Skin of body (tissue), 1 donor: ENCODE measurements at regions not wholly inside any gene's neighbourhood (a gene's known extent, or its start where the extent isn't known, plus 50 kb on each side); places are given as distances from the start of the nearest gene placed in this dataset.
"Not testable (repeated sequence)": the region's sequence is repeated elsewhere in the genome, so short reads cannot be mapped to it uniquely, and the experiment has no call there.

Experiments used
- DNase-seq: peaks from one replicate; lab custom pipeline; 2025; lab: John Stamatoyannopoulos, UW

GRCh38 chr12:92987362-92987761, 58.3 kb upstream of the EEA1 start:
- DNase-seq = peak; percentile 86

GRCh38 chr12:92987846-92988621, 58.9 kb upstream of the EEA1 start:
- no peak for DNase-seq

DNA sequence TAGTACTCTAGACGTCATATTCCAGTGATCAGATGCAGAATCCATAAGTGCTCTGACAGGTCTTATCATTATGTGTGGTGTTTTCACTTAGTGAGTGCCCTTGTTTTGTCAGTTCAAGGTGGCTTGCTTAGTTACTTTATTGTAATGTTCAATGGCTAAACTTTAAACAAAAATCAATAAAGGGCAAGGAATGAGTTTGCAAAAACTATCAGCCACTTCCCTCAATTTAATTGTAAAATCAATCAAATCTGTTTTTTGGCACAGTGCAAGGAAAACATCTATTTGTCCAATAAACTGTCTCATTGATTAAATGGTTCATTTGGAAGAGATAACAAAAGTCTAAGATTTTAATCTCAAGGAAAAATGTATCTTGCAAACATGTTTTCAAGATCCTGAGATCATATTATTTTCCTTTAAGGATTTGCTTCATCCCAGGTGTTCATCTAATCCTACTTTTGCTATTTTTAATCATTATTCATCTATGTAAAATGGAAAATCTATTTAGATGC, 59.6 kb upstream of the EEA1 start:
- no peak for DNase-seq

GRCh38 chr12:92989715-92990484, 60.8 kb upstream of the EEA1 start:
- no peak for DNase-seq

DNA sequence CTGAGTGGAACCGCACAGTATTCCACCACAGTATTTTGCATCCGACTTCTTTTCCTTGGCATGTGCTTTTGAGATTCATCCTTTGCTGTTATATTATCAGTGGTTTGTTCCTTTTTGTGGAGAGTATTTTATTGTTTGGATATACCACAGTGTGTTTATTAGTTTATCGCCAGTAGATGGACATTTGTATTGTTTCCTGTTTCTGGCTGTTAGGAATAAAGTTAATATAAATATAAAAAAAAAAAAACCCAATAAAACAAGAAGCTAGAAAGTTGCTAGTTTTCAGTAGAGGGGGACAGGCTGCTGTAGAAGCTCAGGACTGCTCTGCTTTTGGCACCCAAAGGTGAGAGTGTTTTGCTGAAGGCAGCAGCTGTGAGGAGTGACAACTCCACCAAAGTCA, 62.0 kb upstream of the EEA1 start:
- DNase-seq = no peak

DNA sequence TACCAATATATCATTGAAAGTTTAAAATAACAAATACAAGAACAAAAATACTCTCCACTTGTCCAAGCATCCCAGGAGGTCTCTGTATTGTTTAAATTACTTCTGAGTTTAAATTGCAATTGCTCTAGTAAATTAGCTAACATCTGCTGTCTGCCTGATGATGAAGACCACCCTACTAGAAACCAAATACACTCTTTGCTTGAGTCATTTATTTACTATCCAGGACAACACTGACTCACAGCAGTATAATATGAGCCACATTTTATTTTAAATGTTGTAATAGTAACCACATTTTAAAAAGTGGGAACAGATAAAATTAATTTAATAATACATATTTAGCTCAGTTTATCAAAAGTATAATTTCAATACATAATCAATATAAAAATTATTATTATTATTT, 62.9 kb upstream of the EEA1 start:
- peak; percentile 39 for DNase-seq

GRCh38 chr12:92993259-92993658, 64.2 kb upstream of the EEA1 start:
- DNase-seq = no peak

- DNase-seq = no peak
These were observed 66.3 kb upstream of the EEA1 start for GRCh38 chr12:92995258-92995903.

GRCh38 chr12:93000026-93000425, 70.9 kb upstream of the EEA1 start:
- DNase-seq = no peak

DNA sequence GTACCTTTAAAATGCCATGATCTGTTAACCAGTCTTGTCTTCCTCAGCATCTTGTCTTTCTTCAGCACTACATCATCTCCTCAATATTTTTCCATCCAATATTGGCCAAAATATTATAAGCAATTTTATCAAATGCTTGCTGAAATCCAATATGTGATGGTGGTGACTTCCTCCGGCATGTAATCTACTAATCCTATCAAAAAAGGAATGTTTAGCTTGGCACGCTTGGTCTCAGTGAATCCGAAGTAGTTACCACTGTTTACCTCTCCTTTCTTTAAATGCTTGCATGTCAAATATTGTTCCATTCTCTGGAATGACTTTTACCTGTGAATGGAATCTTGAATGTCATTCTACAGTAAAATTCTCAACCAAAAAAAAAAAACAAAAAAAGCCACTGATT, 72.3 kb upstream of the EEA1 start:
- no peak for DNase-seq

DNA sequence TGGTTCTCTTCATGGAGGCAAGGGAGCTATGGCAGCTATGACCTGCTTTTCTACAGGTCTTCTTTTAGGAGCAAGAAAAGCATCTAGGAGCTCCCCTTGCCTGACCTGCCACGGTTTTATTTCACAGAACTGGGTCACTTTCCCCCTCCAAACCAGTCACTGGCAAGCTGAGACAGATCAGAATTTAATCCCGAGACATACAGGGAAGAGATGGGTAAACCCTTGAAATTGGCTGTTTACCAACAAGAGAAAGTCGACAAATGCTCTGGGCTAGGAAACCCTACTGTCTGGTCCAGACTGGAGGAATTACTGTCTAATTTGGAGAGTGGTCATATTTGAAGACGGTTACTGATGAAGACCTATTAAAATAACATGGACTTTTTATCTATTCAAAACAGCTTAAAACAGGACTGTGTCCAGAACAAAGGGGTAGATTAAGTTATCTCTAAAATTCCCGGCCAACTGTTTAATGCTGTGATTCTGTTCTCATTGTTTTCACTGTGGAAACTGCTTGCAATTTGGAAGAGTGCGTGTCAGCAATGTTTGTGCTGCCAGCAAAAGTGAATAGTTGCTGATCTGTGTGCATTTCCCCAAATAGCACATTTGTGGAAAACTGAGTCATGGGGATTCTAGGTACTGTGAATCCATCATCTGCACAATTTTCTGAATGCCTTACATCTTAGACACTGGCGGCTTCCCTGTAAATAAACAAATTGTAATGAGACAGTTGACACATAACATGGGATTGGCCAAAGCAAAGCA, 73.4 kb upstream of the EEA1 start:
- DNase-seq = peak; percentile 67

DNA sequence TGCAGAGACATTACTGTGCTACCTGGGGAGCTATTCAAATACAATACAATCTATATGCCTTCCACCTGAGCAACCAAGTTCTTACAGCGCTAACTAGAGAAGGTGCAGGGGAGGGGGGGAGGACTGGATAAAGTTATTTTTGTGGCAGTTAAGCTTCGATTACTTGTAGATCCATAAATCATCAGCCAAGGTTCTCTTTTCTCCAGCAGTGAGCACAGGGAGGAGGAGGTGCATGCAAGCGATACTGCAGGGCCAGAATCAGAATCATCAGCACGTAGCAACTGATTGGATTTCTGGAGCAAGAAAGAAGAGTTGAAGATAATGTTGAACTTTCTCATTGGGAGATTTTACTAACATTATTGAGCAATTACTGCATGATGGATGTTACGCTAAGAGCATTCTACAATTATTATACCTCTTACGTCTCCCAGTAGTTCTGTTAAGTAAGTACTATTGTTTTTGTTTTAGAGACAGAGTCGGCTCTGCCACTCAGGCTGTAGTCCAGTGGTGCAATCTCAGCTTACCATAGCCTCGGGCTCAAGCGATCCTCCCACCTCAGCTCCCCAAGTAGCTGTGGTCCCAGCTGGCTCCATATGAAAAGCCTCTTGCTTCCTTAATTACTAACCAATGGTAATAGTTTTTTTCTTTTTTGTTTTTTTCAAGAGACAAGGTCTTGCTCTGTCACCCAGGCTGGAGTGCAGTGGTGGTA, 74.6 kb upstream of the EEA1 start:
- DNase-seq = no peak

DNA sequence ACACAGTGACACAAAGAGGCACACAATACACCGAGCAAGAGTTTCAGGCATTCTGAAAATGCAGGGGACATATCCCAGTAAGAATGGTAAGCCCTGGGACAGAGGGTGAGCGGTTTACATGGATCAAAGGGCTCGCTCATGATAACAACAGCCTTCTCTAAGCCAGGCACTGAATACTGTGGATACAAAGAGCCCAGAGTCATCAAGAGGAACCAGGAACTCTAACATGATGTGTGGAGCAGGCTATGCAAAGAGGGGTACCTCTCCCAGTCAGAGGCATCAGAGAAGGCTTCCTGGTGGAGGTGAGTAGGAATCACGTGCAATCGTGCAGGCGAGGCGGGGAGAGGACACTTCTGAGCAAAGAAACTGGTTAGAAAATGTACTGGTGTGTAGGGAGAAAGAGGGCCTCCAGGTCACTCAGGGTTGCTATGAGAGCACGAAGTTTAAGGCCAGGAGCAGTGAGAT, 76.9 kb upstream of the EEA1 start:
- no peak for DNase-seq

- no peak for DNase-seq
These were observed 77.5 kb upstream of the EEA1 start for GRCh38 chr12:93006471-93007208.

GRCh38 chr12:93007544-93007943, 78.4 kb upstream of the EEA1 start:
- DNase-seq = no peak

- DNase-seq = no peak
These were observed 79.1 kb upstream of the EEA1 start for GRCh38 chr12:93008044-93008778.

GRCh38 chr12:93008880-93009279, 79.8 kb upstream of the EEA1 start:
- not testable (repeated sequence) for DNase-seq

GRCh38 chr12:93009533-93009932, 80.4 kb upstream of the EEA1 start:
- no peak for DNase-seq

DNA sequence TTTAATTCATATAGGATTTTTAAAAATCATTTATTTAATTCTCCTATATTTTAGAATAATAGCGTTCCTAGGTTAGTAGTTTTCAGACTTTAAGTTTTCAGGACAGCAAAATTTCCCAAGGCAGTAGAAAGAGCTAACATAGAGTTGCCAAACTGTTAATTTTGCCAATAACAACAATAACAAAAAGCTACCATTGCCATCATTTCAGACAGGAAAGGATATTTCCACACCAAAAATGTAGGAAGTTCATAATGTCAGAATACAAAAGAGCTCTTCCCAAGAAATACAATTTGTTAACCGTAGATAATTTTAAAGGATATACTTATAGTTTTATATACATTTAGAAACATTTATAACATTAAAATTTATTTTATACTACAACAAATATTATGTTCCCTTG, 81.4 kb upstream of the EEA1 start:
- no peak for DNase-seq
